ENCODE measurements at regions not wholly inside any gene's neighbourhood (a gene's known extent, or its start where the extent isn't known, plus 50 kb on each side); places are given as distances from the start of the nearest gene placed in this dataset.

- DNase-seq (ENCODE audit: extremely low read depth, low read depth) = no peak
- TF ChIP-seq CTCF (IDR thresholded peaks at IDR 0.05; ENCODE audit: low read depth, low read length) = no peak
Observed at GRCh38 chr22:48564995-48565394, 1262.7 kb downstream of the BRD1 start.

GRCh38 chr22:48563966-48564330, 1263.7 kb downstream of the BRD1 start:
- no peak for DNase-seq (ENCODE audit: extremely low read depth, low read depth)
- TF ChIP-seq CTCF (IDR thresholded peaks at IDR 0.05; ENCODE audit: low read depth, low read length) = no peak

- no peak for TF ChIP-seq CTCF (IDR thresholded peaks at IDR 0.05; ENCODE audit: low read depth, low read length)
- DNase-seq (ENCODE audit: extremely low read depth, low read depth) = no peak
Observed at GRCh38 chr22:48563118-48563965, 1264.3 kb downstream of the BRD1 start.

GRCh38 chr22:48561676-48562075, 1266.0 kb downstream of the BRD1 start:
- no peak for TF ChIP-seq CTCF (IDR thresholded peaks at IDR 0.05; ENCODE audit: low read depth, low read length)
- DNase-seq (ENCODE audit: extremely low read depth, low read depth) = no peak

GRCh38 chr22:48560836-48561235, 1266.8 kb downstream of the BRD1 start:
- no peak for DNase-seq (ENCODE audit: extremely low read depth, low read depth)
- no peak for TF ChIP-seq CTCF (IDR thresholded peaks at IDR 0.05; ENCODE audit: low read depth, low read length)

GRCh38 chr22:48560389-48560751, 1267.3 kb downstream of the BRD1 start:
- no peak for TF ChIP-seq CTCF (IDR thresholded peaks at IDR 0.05; ENCODE audit: low read depth, low read length)
- DNase-seq (ENCODE audit: extremely low read depth, low read depth) = no peak

- no peak for DNase-seq (ENCODE audit: extremely low read depth, low read depth)
- TF ChIP-seq CTCF (IDR thresholded peaks at IDR 0.05; ENCODE audit: low read depth, low read length) = no peak
Observed at GRCh38 chr22:48559647-48560388, 1267.9 kb downstream of the BRD1 start.
